Spinal cord (tissue), 9 donors: ENCODE measurements at regions not wholly inside any gene's neighbourhood (a gene's known extent, or its start where the extent isn't known, plus 50 kb on each side); places are given as distances from the start of the nearest gene placed in this dataset.
A peak's percentile ranks its signal among the peaks of the same experiment; 100 is the strongest.

ENCODE experiments used
- DNase-seq, 6 donors: peaks; one replicate each; pipeline versions ENCODE4 v3.0.0 to v3.0.0-alpha.2; 2013 to 2015; ENCODE audit warnings: low spot score in 6 of 6, low read depth in 4 of 6
- H3K27ac ChIP-seq: one replicate; pipeline ENCODE4 v1.5.1; 2013; ENCODE audit warnings: low read depth, low read length, control low read depth
- H3K27me3 ChIP-seq: one replicate; pipeline ENCODE4 v1.6.1; 2013; ENCODE audit warnings: low read length; ENCODE audit not compliant: control insufficient read depth, insufficient read depth
- H3K36me3 ChIP-seq: one replicate; pipeline ENCODE4 v1.6.1; 2013; ENCODE audit warnings: low read length; ENCODE audit not compliant: control insufficient read depth, insufficient read depth
- H3K4me1 ChIP-seq: one replicate; pipeline ENCODE4 v1.6.1; 2013; ENCODE audit warnings: low read length; ENCODE audit not compliant: control insufficient read depth, insufficient read depth
- H3K4me3 ChIP-seq: one replicate; pipeline ENCODE4 v1.5.1; 2013; ENCODE audit warnings: low read depth, low read length, control low read depth
- H3K9me3 ChIP-seq: one replicate; pipeline ENCODE4 v1.6.1; 2013; ENCODE audit warnings: low read length; ENCODE audit not compliant: control insufficient read depth, insufficient read depth
- WGBS: methylation state at CpG from one replicate; pipeline ENCODE4 v1.1.5; 2013; ENCODE audit warnings: missing lambda C conversion rate; ENCODE audit not compliant: insufficient coverage; 5-methylcytosine and 5-hydroxymethylcytosine counted together
- donor health status: healthy.

GRCh38 chr12:132424811-132425210 lies 65.1 kb upstream of the FBRSL1 start:
- H3K9me3 ChIP-seq, result no peaks in the 10 kb centered on the region
- no peaks in the 10 kb centered on the region for H3K36me3 ChIP-seq
- H3K27me3 ChIP-seq, result peaks cover 17% of the 10 kb centered on the region
- 80% methylated on average over 2 of the region's 4 CpGs for WGBS
- H3K4me3 ChIP-seq, result no peak overlapping the region
- H3K4me1 ChIP-seq, result peaks cover 29% of the 10 kb centered on the region
- H3K27ac ChIP-seq, result no peak overlapping the region
- DNase-seq, result no peak

GRCh38 chr12:132423820-132424645 lies 65.9 kb upstream of the FBRSL1 start:
- Histone ChIP-seq H3K4me3 (no peak overlapping the region), H3K4me1 (peaks cover 29% of the 10 kb centered on the region), H3K9me3 (no peaks in the 10 kb centered on the region), H3K27me3 (peaks cover 21% of the 10 kb centered on the region), H3K27ac (no peak overlapping the region), H3K36me3 (no peaks in the 10 kb centered on the region)
- WGBS, result 13% methylated on average over 19 of the region's 31 CpGs
- peak in 1 of 6 donors; percentile 90 for DNase-seq

- peak in 1 of 6 donors; percentile 43 for DNase-seq
- Histone ChIP-seq H3K4me1 (peaks cover 24% of the 10 kb centered on the region), H3K27ac (no peak overlapping the region), H3K27me3 (peaks cover 26% of the 10 kb centered on the region), H3K9me3 (no peaks in the 10 kb centered on the region), H3K4me3 (no peak overlapping the region), H3K36me3 (no peaks in the 10 kb centered on the region)
- 54% methylated on average over 29 of the region's 29 CpGs for WGBS
Measured at GRCh38 chr12:132423251-132423819, 66.6 kb upstream of the FBRSL1 start.

- Histone ChIP-seq H3K4me3 (no peak overlapping the region), H3K4me1 (peaks cover 23% of the 10 kb centered on the region), H3K27ac (no peak overlapping the region), H3K27me3 (peaks cover 33% of the 10 kb centered on the region), H3K36me3 (no peaks in the 10 kb centered on the region), H3K9me3 (no peaks in the 10 kb centered on the region)
- 65% methylated on average over 6 of the region's 6 CpGs for WGBS
- DNase-seq, result no peak
Measured at GRCh38 chr12:132422381-132423043, 67.4 kb upstream of the FBRSL1 start.

GRCh38 chr12:132422040-132422380 lies 67.9 kb upstream of the FBRSL1 start:
- Histone ChIP-seq H3K27me3 (peaks cover 34% of the 10 kb centered on the region), H3K4me1 (peaks cover 23% of the 10 kb centered on the region), H3K4me3 (no peak overlapping the region), H3K27ac (no peak overlapping the region), H3K9me3 (no peaks in the 10 kb centered on the region), H3K36me3 (no peaks in the 10 kb centered on the region)
- 76% methylated on average over 8 of the region's 10 CpGs for WGBS
- no peak for DNase-seq

GRCh38 chr12:132419631-132420246 lies 70.2 kb upstream of the FBRSL1 start:
- H3K27ac ChIP-seq, result no peak overlapping the region
- DNase-seq, result peak in 2 of 6 donors; percentile 51 to 61
- 39% methylated on average over 15 of the region's 18 CpGs for WGBS
- peaks cover 29% of the 10 kb centered on the region for H3K4me1 ChIP-seq
- no peaks in the 10 kb centered on the region for H3K9me3 ChIP-seq
- H3K4me3 ChIP-seq, result no peak overlapping the region
- H3K36me3 ChIP-seq, result no peaks in the 10 kb centered on the region
- H3K27me3 ChIP-seq, result peaks cover 39% of the 10 kb centered on the region

- Histone ChIP-seq H3K36me3 (no peaks in the 10 kb centered on the region), H3K27me3 (peaks cover 41% of the 10 kb centered on the region), H3K4me3 (no peak overlapping the region), H3K4me1 (peaks cover 30% of the 10 kb centered on the region), H3K9me3 (no peaks in the 10 kb centered on the region), H3K27ac (no peak overlapping the region)
- WGBS, result 93% methylated on average over 3 of the region's 3 CpGs
- DNase-seq, result no peak
Measured at GRCh38 chr12:132418393-132418925, 71.5 kb upstream of the FBRSL1 start.

GRCh38 chr12:132417741-132418140 lies 72.2 kb upstream of the FBRSL1 start:
- H3K4me1 ChIP-seq, result peaks cover 30% of the 10 kb centered on the region
- H3K4me3 ChIP-seq, result no peak overlapping the region
- H3K27me3 ChIP-seq, result peaks cover 34% of the 10 kb centered on the region
- DNase-seq, result no peak
- H3K9me3 ChIP-seq, result no peaks in the 10 kb centered on the region
- H3K36me3 ChIP-seq, result no peaks in the 10 kb centered on the region
- WGBS, result 80% methylated on average over 15 of the region's 15 CpGs
- H3K27ac ChIP-seq, result no peak overlapping the region

GRCh38 chr12:132416827-132417226 lies 73.1 kb upstream of the FBRSL1 start:
- 92% methylated on average over 13 of the region's 14 CpGs for WGBS
- H3K4me3 ChIP-seq, result no peak overlapping the region
- no peak overlapping the region for H3K27ac ChIP-seq
- peaks cover 29% of the 10 kb centered on the region for H3K27me3 ChIP-seq
- no peaks in the 10 kb centered on the region for H3K9me3 ChIP-seq
- H3K4me1 ChIP-seq, result peaks cover 30% of the 10 kb centered on the region
- H3K36me3 ChIP-seq, result no peaks in the 10 kb centered on the region
- no peak for DNase-seq
